ENCODE measurements at regions not wholly inside any gene's neighbourhood (a gene's known extent, or its start where the extent isn't known, plus 50 kb on each side); places are given as distances from the start of the nearest gene placed in this dataset.
A peak's percentile ranks its signal among the peaks of the same experiment; 100 is the strongest.

- H3K27me3 ChIP-seq (ENCODE audit: control insufficient read depth, insufficient read depth, low read length) = no peaks in the 10 kb centered on the region
- TF ChIP-seq CTCF (IDR thresholded peaks at IDR 0.05; ENCODE audit: insufficient read depth, low read length, poor library complexity, severe bottlenecking) = no peak
- H3K4me3 ChIP-seq (ENCODE audit: low read depth, low read length) = no peak overlapping the region
- no peak for DNase-seq (ENCODE audit: low read depth)
- no peaks in the 10 kb centered on the region for H3K36me3 ChIP-seq (ENCODE audit: control insufficient read depth, insufficient read depth, low read length)
Measured at GRCh38 chr6:105745464-105746129, 340.5 kb upstream of the PRDM1 start.

- Histone ChIP-seq H3K4me3 (ENCODE audit: low read depth, low read length) (no peak overlapping the region), H3K27me3 (ENCODE audit: control insufficient read depth, insufficient read depth, low read length) (no peaks in the 10 kb centered on the region), H3K36me3 (ENCODE audit: control insufficient read depth, insufficient read depth, low read length) (no peaks in the 10 kb centered on the region)
- no peak for DNase-seq (ENCODE audit: low read depth)
- no peak for TF ChIP-seq CTCF (IDR thresholded peaks at IDR 0.05; ENCODE audit: insufficient read depth, low read length, poor library complexity, severe bottlenecking)
Measured at GRCh38 chr6:105744815-105745214, 341.3 kb upstream of the PRDM1 start.

GRCh38 chr6:105740946-105741645 is 338.2 kb upstream of the PREP start:
- Histone ChIP-seq H3K4me3 (ENCODE audit: low read depth, low read length) (no peak overlapping the region), H3K27me3 (ENCODE audit: control insufficient read depth, insufficient read depth, low read length) (no peaks in the 10 kb centered on the region), H3K36me3 (ENCODE audit: control insufficient read depth, insufficient read depth, low read length) (no peaks in the 10 kb centered on the region)
- TF ChIP-seq CTCF (IDR thresholded peaks at IDR 0.05; ENCODE audit: insufficient read depth, low read length, poor library complexity, severe bottlenecking) = no peak
- no peak for DNase-seq (ENCODE audit: low read depth)

- no peak for DNase-seq (ENCODE audit: low read depth)
- TF ChIP-seq CTCF (IDR thresholded peaks at IDR 0.05; ENCODE audit: insufficient read depth, low read length, poor library complexity, severe bottlenecking) = no peak
- H3K36me3 ChIP-seq (ENCODE audit: control insufficient read depth, insufficient read depth, low read length) = no peaks in the 10 kb centered on the region
- H3K4me3 ChIP-seq (ENCODE audit: low read depth, low read length) = no peak overlapping the region
- no peaks in the 10 kb centered on the region for H3K27me3 ChIP-seq (ENCODE audit: control insufficient read depth, insufficient read depth, low read length)
Measured at GRCh38 chr6:105739764-105740163, 336.9 kb upstream of the PREP start.

- TF ChIP-seq CTCF (IDR thresholded peaks at IDR 0.05; ENCODE audit: insufficient read depth, low read length, poor library complexity, severe bottlenecking) = peak; percentile 51
- H3K36me3 ChIP-seq (ENCODE audit: control insufficient read depth, insufficient read depth, low read length) = no peaks in the 10 kb centered on the region
- no peak overlapping the region for H3K4me3 ChIP-seq (ENCODE audit: low read depth, low read length)
- H3K27me3 ChIP-seq (ENCODE audit: control insufficient read depth, insufficient read depth, low read length) = no peaks in the 10 kb centered on the region
- no peak for DNase-seq (ENCODE audit: low read depth)
Measured at GRCh38 chr6:105733556-105734162, 330.8 kb upstream of the PREP start.
